Heart left ventricle (tissue), 13 donors: ENCODE measurements at regions not wholly inside any gene's neighbourhood (a gene's known extent, or its start where the extent isn't known, plus 50 kb on each side); places are given as distances from the start of the nearest gene placed in this dataset.

Source experiments
- CTCF ChIP-seq, 12 donors: fragments of 200-600 bp; sonication (generic) in 4 of 12; IDR thresholded peaks; one replicate each; pipeline versions ENCODE4 v1.5.0 to v1.8.0; 2018 to 2022; ENCODE audit warnings: antibody characterized with exemption in 12 of 12, mild to moderate bottlenecking in 5 of 12
- POLR2A ChIP-seq, 2 donors: fragments of 450-650 bp; IDR thresholded peaks; one replicate each; pipeline ENCODE4 v1.6.1; 2017; ENCODE audit warnings: antibody characterized with exemption in 2 of 2, mild to moderate bottlenecking in 2 of 2, moderate library complexity in 2 of 2
- donor health status: ischemic (EF 13 %, LVEDD 7.1; RV severe dilation, severe dysfunction).
- donor health status: DM: no; HTN: yes; CAD: no.
- donor health status: DM: no; HTN: no; CAD: no.
- donor health status: ischemic (EF 25% LVEDD 6.9; RV normal size, moderate dysfunction).
- donor health status: ischemic (EF 25% LVEDD 5.7; RV mildly dilated, moderate dysfunction).
- donor health status: ischemic (EF 35%, LVEDD 5.7; RV mildly dilated, moderate dysfunction).
- donor health status: nonischemic (EF 11% LVEDD 7.7; RV severe dilation, severe dysfunction).
- donor health status: DM: yes; HTN: yes; CAD: no.
- donor health status: PGD.
- donor health status: ischemic (EF 29% LVEDD 5.4; RV normal size, mild dysfunction).
- donor health status: nonischemic (EF 23%, LVEDD 6.1; RV moderate dilation, normal function).

DNA sequence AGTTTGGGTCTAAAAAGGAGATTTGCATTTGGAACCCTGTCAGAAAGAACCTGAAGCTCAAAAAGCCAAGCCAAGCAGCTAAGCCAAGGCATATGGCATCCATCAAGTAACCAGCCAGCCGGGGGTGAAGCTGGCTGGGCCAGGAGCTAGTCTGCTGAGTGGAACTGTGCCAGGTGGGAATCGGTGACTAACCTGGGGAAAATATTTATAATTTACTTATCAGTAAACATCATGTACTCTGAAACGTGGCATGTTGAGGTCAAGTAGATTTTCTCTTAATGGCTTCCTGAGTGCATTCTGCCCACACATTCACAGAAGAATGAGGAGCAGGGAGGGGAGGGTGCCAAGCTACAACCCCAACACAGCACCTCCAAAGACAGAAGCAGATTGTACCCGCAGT, 70.5 kb upstream of the SESN3 start:
- TF ChIP-seq CTCF (IDR thresholded peaks at IDR 0.05) (no peak), POLR2A (IDR thresholded peaks at IDR 0.05) (no peak)
